OCI-LY3 (cell line): ENCODE measurements at regions not wholly inside any gene's neighbourhood (a gene's known extent, or its start where the extent isn't known, plus 50 kb on each side); places are given as distances from the start of the nearest gene placed in this dataset.
"Not testable (repeated sequence)": the region's sequence is repeated elsewhere in the genome, so short reads cannot be mapped to it uniquely, and the experiment has no call there.

Experiments
- H2AFZ ChIP-seq: fragments of 200-600, 300-600 bp; shearing (Covaris generic); 2 replicates; pipeline ENCODE4 v1.6.0; 2014; ENCODE audit warnings: antibody characterized with exemption, low read depth, low read length
- H3K27ac ChIP-seq: fragments of 200-600, 300-600 bp; sonication (generic); 2 replicates; pipeline ENCODE4 v1.5.1; 2014; ENCODE audit warnings: mild to moderate bottlenecking, low read length, moderate library complexity, mixed read lengths
- H3K27me3 ChIP-seq: fragments of 200-600, 300-600 bp; sonication (generic); 2 replicates; pipeline ENCODE4 v1.6.1; 2014; ENCODE audit warnings: low read depth, low read length, mixed read lengths
- H3K36me3 ChIP-seq: fragments of 200-600, 300-600 bp; sonication (generic); replicated peaks from 2 replicates; pipeline ENCODE3; 2014; ENCODE audit warnings: low read depth, low read length, mixed read lengths
- H3K4me1 ChIP-seq: fragments of 300-600, 200-600 bp; sonication (generic); 2 replicates; pipeline ENCODE4 v1.6.1; 2014; ENCODE audit warnings: low read length, mixed read lengths
- H3K4me2 ChIP-seq: fragments of 200-600, 300-600 bp; sonication (generic); 2 replicates; pipeline ENCODE4 v1.6.1; 2014; ENCODE audit warnings: low read length, mixed read lengths
- H3K4me3 ChIP-seq: fragments of 300-600, 200-600 bp; sonication (generic); 2 replicates; pipeline ENCODE4 v1.5.1; 2014; ENCODE audit warnings: antibody characterized with exemption, mild to moderate bottlenecking, low read length, moderate library complexity
- H3K79me2 ChIP-seq: fragments of 300-600, 200-600 bp; shearing (Covaris generic); 2 replicates; pipeline ENCODE4 v1.6.1; 2014; ENCODE audit warnings: mild to moderate bottlenecking, low read length, mixed read lengths
- H3K9ac ChIP-seq: fragments of 300-600, 200-600 bp; shearing (Covaris generic); 2 replicates; pipeline ENCODE4 v1.6.0; 2014; ENCODE audit warnings: mild to moderate bottlenecking, low read length, moderate library complexity
- H3K9me3 ChIP-seq: fragments of 200-600, 300-600 bp; shearing (Covaris generic); 2 replicates; pipeline ENCODE4 v1.6.1; 2014; ENCODE audit warnings: low read length, mixed read lengths; ENCODE audit not compliant: insufficient read depth
- H4K20me1 ChIP-seq: fragments of 200-600, 300-600 bp; sonication (generic); 2 replicates; pipeline ENCODE4 v1.6.1; 2016; ENCODE audit warnings: low read length, mixed read lengths; ENCODE audit not compliant: insufficient read depth
- EZH2phosphoT487 ChIP-seq: fragments of 200-600 bp; shearing (Covaris generic); IDR thresholded peaks from 2 replicates; pipeline ENCODE4 v1.6.1; 2018; ENCODE audit warnings: antibody characterized with exemption, mixed run types, low read depth
- TF ChIP-seq, protein P1 (sequence below): fragments of 200-600, 300-600 bp; sonication (generic); IDR thresholded peaks from 2 replicates; pipeline ENCODE4 v1.5.1; 2014; ENCODE audit warnings: antibody characterized with exemption, low read length, low read depth

DNA sequence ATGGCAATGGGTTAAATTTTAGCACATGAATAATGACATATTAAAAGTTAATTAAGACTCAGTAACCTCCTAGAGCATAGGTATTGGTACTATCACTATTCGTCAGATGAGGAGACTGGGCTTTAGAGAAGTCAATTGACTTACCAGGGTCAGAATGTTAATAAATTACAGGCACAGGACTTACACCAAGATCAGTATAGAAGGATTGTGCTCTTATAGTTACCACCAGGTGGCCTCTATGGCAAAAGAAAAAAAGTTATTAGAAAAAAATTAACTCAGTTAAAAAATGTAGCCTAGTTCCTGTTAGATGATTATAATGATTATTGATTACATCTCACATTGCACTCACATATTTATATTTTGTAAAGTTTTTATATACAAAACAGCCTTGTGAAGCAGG lies 1163.7 kb downstream of the FAM181B start:
- H3K9me3 ChIP-seq = no peaks in the 10 kb centered on the region
- no peak overlapping the region for H2AFZ ChIP-seq
- no peak overlapping the region for H3K9ac ChIP-seq
- H3K4me2 ChIP-seq = no peak overlapping the region
- no peak overlapping the region for H3K27ac ChIP-seq
- H4K20me1 ChIP-seq = no peaks in the 10 kb centered on the region
- no peak overlapping the region for H3K4me3 ChIP-seq
- no peaks in the 10 kb centered on the region for H3K27me3 ChIP-seq
- H3K79me2 ChIP-seq = no peaks in the 10 kb centered on the region
- H3K36me3 ChIP-seq = no peaks in the 10 kb centered on the region
- no peaks in the 10 kb centered on the region for H3K4me1 ChIP-seq
- TF ChIP-seq EZH2phosphoT487 = no peak
- TF ChIP-seq, protein P1, sequence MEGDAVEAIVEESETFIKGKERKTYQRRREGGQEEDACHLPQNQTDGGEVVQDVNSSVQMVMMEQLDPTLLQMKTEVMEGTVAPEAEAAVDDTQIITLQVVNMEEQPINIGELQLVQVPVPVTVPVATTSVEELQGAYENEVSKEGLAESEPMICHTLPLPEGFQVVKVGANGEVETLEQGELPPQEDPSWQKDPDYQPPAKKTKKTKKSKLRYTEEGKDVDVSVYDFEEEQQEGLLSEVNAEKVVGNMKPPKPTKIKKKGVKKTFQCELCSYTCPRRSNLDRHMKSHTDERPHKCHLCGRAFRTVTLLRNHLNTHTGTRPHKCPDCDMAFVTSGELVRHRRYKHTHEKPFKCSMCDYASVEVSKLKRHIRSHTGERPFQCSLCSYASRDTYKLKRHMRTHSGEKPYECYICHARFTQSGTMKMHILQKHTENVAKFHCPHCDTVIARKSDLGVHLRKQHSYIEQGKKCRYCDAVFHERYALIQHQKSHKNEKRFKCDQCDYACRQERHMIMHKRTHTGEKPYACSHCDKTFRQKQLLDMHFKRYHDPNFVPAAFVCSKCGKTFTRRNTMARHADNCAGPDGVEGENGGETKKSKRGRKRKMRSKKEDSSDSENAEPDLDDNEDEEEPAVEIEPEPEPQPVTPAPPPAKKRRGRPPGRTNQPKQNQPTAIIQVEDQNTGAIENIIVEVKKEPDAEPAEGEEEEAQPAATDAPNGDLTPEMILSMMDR = peak; percentile 18

DNA sequence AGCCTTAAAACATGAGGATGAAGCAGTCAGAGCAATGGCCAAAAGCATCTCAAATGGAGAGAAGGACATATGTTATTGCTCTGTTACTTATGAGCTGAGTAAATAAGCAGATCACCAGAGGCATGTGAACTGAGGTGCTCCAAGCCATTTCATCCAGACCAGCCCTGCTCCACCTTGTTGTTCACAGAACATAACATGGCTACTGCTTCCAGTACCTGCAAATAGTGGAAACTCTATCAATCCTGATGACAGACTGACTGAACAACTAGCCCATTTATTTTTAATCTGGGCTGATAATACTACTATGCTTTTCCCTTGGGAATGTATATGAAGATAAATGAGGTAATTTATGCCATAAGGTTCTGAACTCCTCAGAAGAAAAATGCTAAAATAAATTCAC lies 1164.7 kb downstream of the FAM181B start:
- no peaks in the 10 kb centered on the region for H3K4me1 ChIP-seq
- no peak overlapping the region for H3K4me2 ChIP-seq
- no peaks in the 10 kb centered on the region for H3K9me3 ChIP-seq
- no peaks in the 10 kb centered on the region for H4K20me1 ChIP-seq
- TF ChIP-seq, protein P1 = no peak
- TF ChIP-seq EZH2phosphoT487 = no peak
- H3K79me2 ChIP-seq = no peaks in the 10 kb centered on the region
- no peak overlapping the region for H3K27ac ChIP-seq
- H3K36me3 ChIP-seq = no peaks in the 10 kb centered on the region
- no peak overlapping the region for H3K4me3 ChIP-seq
- H3K27me3 ChIP-seq = no peaks in the 10 kb centered on the region
- H2AFZ ChIP-seq = no peak overlapping the region
- no peak overlapping the region for H3K9ac ChIP-seq

DNA sequence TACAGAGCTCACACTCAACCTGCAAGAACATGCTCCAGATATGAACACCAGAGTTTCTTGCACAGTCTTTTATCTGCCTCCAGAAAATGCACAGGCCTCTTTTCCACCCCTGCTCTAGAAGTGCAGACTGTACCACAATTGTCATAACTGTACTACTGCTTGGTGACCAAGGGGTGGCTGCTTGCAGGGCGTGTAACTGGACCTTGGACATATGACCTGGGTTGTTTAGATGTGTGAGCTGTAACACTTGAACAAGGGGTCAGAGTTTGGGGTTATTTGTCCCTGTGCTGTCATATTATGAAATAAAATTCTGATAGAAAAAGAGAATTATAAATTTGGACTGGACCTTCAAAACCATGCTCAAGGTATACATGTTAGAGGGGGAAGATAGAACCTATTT lies 1185.5 kb downstream of the FAM181B start:
- TF ChIP-seq EZH2phosphoT487 = no peak
- TF ChIP-seq, protein P1 = no peak
- no peaks in the 10 kb centered on the region for H3K79me2 ChIP-seq
- no peaks in the 10 kb centered on the region for H3K36me3 ChIP-seq
- no peaks in the 10 kb centered on the region for H3K27me3 ChIP-seq
- no peaks in the 10 kb centered on the region for H4K20me1 ChIP-seq
- no peaks in the 10 kb centered on the region for H3K4me1 ChIP-seq
- H2AFZ ChIP-seq = no peak overlapping the region
- no peak overlapping the region for H3K4me2 ChIP-seq
- no peak overlapping the region for H3K9ac ChIP-seq
- no peak overlapping the region for H3K4me3 ChIP-seq
- no peak overlapping the region for H3K27ac ChIP-seq
- H3K9me3 ChIP-seq = no peaks in the 10 kb centered on the region

DNA sequence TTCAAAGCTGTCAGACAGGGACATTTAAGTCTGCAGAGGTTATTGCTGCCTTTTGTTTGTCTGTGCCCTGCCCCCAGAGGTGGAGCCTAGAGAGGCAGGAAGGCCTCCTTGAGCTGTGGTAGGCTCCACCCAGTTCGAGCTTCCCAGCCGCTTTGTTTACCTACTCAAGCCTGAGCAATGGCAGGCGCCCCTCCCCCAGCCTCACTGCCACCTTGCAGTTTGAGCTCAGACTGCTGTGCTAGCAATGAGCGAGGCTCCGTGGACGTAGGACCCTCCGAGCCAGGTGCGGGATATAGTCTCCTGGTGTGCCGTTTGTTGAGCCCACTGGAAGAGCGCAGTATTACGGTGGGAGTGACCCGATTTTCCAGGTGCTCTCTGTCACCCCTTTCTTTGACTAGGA lies 1193.9 kb downstream of the FAM181B start:
- H3K36me3 ChIP-seq, H3K9ac ChIP-seq: not testable (repeated sequence)

DNA sequence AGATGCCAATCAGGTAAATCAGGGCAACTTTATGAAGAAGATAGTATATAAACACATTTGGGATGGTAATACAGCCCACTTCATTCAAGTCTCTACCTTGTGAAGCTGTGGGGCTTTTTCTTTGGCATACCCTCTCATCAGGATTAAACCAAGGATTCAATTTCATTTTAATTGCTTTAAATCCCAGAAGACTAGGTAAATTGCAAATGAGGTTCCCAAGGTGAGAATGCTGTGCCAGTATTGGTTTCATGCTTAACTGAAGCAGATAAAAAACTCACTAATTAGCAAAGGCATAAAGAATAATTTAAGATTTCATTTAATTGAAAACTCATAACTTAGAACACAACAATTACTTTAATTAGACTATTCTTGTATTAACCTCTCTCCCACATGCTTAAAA lies 1218.1 kb downstream of the FAM181B start:
- H2AFZ ChIP-seq = no peak overlapping the region
- no peak overlapping the region for H3K9ac ChIP-seq
- no peaks in the 10 kb centered on the region for H4K20me1 ChIP-seq
- no peak overlapping the region for H3K4me3 ChIP-seq
- H3K79me2 ChIP-seq = no peaks in the 10 kb centered on the region
- no peaks in the 10 kb centered on the region for H3K4me1 ChIP-seq
- no peaks in the 10 kb centered on the region for H3K36me3 ChIP-seq
- no peaks in the 10 kb centered on the region; the same call in 1 of the 2 replicates for H3K9me3 ChIP-seq
- TF ChIP-seq, protein P1 = no peak
- no peak for TF ChIP-seq EZH2phosphoT487
- no peak overlapping the region for H3K4me2 ChIP-seq
- H3K27ac ChIP-seq = no peak overlapping the region
- no peaks in the 10 kb centered on the region for H3K27me3 ChIP-seq

More for the DNA sequence above, 1193.9 kb downstream of the FAM181B start:
- H3K4me1 ChIP-seq, H3K27me3 ChIP-seq, H3K4me2 ChIP-seq, H4K20me1 ChIP-seq, H3K4me3 ChIP-seq, H3K9me3 ChIP-seq, H3K27ac ChIP-seq, H2AFZ ChIP-seq, H3K79me2 ChIP-seq: not testable (repeated sequence)
